ENCODE measurements at regions not wholly inside any gene's neighbourhood (a gene's known extent, or its start where the extent isn't known, plus 50 kb on each side); places are given as distances from the start of the nearest gene placed in this dataset.
"Not testable (repeated sequence)": the region's sequence is repeated elsewhere in the genome, so short reads cannot be mapped to it uniquely, and the experiment has no call there.

DNA sequence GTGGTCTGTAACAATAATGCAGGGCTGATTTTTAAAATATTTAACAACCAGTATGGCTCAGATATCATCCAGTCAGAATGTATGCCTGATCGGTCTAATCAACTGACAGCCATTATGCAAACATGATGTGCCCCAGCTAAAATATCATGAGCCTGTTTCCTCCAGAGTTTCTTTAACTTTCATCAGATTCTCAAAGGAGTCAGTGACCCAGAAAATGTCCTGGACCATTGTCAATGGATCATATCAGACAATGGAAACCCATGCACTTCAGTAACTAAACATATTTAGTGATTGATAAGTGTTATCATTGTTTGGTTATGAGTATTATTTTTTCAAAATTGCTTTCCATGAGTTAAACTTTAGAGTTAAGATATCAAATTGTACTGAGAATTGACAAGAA is 173.5 kb downstream of the LMBRD1 start:
- no peak for DNase-seq

DNA sequence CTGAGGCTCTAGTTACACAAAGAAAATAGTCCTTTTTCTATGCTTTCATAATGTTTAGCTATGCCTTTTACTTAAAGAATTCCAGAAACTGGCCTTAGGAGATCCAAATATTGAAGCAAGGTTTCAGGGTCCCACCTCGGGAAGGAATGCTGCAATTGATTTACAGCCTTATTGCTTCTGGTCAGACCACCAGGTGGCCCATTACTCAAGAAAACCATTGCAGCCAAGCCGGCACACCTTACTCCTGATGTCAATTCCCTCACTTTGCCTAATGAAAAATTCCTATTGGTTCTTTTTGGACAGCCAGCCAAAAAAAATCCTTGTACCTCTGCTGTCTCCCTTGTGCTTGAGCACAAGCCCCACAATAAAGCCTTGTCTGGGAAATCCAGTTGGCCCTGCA is 173.9 kb downstream of the LMBRD1 start:
- DNase-seq: no peak

- DNase-seq: no peak
Measured at GRCh38 chr6:69622230-69622629, 174.6 kb downstream of the LMBRD1 start.

DNA sequence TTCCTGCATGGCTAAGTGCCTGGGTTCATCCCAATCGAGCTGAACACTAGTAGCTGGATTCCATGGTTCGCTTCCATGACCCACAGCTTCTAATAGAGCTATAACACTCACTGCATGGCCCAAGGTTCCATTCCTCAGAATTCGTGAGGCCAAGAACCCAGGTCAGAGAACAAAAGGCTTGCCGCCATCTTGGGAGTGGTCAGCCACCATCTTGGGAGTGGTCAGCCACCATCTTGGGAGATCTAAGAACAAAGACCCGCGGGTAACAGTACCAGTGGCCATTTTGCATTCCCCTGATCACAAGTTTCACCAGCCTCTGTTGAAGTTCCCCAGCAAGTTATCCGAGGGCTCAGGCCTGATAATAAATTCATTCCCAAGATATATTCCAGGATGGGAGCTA is 179.6 kb downstream of the LMBRD1 start:
- DNase-seq: no peak

DNA sequence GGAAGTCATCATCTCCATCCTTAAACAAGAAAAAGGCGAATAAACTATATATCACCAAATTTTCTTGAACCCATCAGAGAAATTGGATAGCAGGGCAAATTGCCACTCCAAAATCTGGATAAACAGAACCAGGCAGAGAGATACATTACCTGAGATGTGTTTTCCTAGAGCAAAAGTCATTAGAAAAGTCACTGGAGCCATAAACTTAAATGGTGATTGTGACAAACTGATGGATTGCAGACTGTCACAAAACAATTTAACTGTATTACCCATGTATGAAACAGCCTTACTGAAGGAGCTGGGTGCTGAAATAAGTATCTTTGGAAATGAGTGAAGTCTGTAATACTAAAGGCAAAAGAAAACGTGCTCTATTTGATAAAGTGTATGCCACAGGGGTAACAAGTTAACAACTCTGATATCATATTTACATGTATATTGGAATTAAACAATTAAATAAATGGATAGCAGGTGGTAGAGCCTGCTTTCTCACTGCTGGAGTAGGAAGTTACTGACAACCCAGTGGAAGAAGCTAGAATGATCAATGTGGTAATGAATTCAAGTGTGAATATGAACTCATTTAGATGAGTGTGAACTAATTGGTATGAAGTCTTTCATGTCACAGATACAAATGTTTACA is 186.9 kb downstream of the LMBRD1 start:
- no peak for DNase-seq

DNA sequence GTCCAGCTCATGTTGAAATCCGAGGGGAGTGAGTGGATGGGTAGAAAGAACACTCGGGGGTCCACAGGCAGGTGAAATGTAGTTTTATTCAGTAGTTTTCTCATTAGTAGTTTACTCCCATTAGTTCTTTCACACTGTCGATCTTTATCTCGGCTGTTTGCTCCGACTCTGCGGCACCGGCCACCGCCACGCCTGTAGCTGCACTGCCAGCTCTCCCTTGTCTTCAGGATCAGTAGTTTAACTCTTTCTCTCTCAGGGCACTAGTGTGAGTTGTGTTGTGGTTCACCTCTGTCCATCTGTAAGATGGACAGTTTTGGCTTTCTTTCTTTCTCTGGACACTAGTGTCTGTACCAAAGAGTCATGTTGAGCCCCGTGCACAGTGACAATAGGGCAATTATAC is 195.7 kb downstream of the LMBRD1 start:
- DNase-seq: peak; percentile 30

DNA sequence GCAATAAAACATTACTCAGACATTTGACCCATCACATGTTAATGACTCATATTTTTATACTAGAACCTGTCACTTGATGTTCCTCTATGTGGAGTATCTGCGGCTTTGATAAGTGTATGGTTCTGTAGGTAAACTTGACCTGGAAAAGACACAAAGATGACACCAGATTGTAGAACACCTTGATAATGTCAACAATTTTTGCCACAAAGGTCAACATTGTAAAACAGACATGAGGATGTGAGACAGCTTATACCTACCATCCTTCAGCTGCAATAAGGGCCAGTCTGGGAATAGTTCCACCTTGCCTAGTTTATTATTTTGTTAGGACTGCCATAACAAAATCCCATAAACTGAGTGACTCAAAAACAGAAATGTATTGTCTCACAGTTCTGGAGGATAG is 202.4 kb downstream of the LMBRD1 start:
- DNase-seq: no peak

DNA sequence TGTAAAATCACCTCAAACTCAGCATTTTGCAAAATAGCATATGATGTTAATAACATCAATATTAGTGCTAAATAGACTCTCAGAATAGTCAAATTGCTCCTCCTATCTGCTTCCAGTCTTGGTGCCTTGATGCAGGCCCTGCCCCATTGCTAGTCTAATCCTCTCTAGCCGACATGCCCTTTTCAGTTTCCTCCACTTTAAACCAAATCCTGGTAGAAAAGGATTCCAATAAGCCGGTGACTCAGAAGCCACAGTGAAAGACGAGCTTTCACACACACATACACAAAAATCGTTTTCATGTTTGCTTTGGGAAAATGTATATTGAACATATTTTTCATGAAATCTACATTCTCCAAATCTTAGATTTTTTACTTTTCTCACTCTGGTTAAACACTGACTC is 203.1 kb downstream of the LMBRD1 start:
- no peak for DNase-seq

DNA sequence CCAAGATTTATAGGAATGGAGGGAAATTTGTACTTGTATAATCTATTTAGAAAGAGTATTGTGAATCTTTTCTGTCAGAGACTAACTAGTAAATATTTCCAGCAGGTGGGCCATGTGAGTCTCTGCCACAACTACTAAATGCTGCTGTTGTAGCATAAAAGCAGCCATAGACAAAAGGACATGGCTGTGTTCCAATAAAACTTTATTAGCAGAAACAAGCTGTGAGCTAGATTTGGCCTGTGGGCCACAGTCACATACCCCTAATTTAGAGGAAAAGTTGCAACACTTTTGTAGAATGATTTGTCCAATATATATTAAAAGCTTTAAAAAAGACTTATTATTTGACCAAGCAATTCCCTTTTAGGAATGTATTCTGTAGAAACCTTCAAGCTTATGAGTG is 207.2 kb downstream of the LMBRD1 start:
- no peak for DNase-seq

- no peak for DNase-seq
Measured at GRCh38 chr6:69584913-69585729, 211.7 kb downstream of the LMBRD1 start.

- no peak for DNase-seq
Measured at GRCh38 chr6:69584536-69584912, 212.3 kb downstream of the LMBRD1 start.

DNA sequence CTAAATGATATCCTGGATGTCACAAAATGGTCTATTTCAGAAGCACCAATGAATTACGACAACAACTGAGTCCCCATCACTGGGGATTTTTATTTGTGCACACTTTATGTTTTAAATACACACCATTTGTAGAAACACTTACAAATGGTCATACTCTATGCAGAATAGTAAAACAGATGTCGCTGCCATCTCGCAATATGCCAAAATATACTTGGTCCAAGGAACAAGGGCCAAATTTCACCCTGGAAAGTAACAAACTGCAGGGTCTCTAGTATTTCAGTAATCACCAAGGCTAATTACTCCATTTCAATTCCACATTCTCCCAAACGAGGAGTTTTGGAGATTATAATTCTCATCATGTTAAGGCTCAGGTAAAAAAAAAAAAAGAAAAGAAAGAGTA is 215.2 kb downstream of the LMBRD1 start:
- DNase-seq: no peak

- no peak for DNase-seq
Measured at GRCh38 chr6:69580706-69581105, 216.1 kb downstream of the LMBRD1 start.

GRCh38 chr6:69578361-69578890 is 218.4 kb downstream of the LMBRD1 start:
- DNase-seq: no peak

DNA sequence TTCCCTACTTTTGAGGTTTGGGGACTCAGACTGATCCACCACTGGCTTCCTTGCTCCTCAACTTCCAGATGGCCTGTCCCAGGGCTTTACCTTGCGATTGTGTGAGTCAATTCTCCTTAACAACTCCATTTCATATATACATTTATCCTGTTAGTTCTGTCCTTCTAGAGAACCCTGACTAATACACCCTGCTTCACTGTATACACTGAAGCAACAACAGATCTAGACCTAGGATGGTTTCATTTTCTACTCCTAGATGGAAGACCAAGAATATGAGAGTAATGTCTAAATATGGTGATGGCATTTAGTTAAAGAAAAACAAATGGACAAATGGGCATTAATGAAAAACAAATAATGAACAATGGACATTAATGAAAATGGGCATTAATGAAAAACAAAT is 225.6 kb downstream of the LMBRD1 start:
- DNase-seq: no peak

DNA sequence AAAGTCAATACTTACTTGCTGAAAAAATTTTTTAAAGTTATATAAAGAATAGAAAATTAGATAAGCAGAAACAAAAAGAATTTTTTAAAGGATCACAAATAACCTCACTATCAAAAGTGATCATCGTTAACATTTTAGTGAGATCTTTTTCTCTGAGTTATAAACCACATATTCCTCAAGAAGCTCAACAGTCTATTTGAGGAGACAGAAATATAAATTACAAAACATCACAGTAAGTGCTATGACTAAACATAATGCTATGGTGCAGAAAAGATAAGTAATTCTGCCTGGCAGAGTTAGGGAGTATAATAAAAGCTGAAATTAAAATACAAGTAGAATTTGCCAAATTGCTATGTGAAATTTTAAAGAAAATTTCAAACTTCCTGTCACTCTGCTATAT is 226.7 kb downstream of the LMBRD1 start:
- no peak for DNase-seq

GRCh38 chr6:69560597-69560996 is 236.2 kb downstream of the LMBRD1 start:
- DNase-seq: not testable (repeated sequence)

- DNase-seq: no peak
Measured at GRCh38 chr6:69555088-69555638, 241.6 kb downstream of the LMBRD1 start.

DNA sequence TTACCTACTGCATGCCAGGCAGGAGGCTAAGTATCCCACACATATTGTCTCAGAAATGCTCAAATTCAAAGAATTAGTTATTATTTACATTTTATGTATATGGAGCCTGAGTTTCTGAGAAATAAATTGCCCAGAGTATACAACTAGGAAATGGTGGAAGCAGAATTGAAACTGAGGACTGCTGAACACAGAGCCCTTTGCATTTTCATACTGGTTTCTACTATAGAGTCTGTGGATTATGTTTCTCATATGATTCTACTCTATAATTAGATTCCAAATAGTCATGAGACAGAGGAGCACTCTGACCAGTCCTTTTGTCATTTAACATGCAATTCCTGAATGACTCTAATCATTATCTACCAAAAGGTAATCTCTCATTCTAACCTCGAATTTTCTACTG is 254.3 kb downstream of the LMBRD1 start:
- DNase-seq: no peak

GRCh38 chr6:69527921-69528476 is 268.8 kb downstream of the LMBRD1 start:
- DNase-seq: no peak

GRCh38 chr6:69515480-69515879 is 281.3 kb downstream of the LMBRD1 start:
- not testable (repeated sequence) for DNase-seq

DNA sequence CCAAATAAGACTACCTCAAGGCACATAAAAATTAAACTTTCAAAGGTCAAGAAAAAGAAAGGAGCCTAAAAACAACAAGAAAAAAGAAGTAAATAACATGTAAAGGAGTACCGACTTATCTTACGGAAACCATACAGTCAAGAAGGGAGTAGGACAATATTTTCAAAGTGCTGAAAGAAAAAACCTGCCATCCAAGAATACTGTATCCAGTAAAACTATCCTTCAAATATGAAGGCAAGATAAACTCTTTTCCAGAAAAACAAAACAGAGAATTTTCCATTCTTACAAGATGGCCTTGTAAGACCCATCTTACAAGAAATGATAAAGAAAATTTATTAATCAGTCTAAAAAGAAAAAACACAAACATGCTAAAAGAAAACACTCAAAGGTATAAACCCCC is 302.2 kb downstream of the LMBRD1 start:
- no peak for DNase-seq

GRCh38 chr6:69489970-69490369 is 306.8 kb downstream of the LMBRD1 start:
- DNase-seq: no peak

DNA sequence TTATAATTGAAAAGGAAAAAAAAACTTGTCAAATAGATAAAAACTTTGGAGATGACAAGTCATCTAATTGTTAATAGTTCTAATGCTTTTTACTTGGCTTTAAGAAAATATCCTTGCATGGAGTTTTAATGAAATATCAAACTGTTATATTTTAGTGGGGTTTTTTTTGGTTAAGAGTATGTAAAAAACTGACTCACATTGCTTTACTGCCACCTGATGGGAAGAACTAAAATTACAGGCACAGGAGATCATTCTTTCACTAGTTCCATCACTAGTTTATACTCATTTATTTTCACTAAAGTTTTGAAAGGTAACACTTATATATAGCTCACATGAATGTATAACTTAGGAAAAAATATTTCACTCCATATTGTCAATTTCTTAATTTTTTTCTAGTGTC is 309.1 kb downstream of the LMBRD1 start:
- DNase-seq: no peak

Measured in NCI-H774 (cell line).